Right cardiac atrium (tissue), 5 donors: ENCODE measurements at regions not wholly inside any gene's neighbourhood (a gene's known extent, or its start where the extent isn't known, plus 50 kb on each side); places are given as distances from the start of the nearest gene placed in this dataset.

ENCODE experiments used
- ATAC-seq, 2 donors: fragments of 200-7000 bp; cut with Tn5 transposase; one replicate each; pipeline versions ENCODE4 v1.8.0 to v1.9.1; 2020; ENCODE audit warnings: moderate library complexity in 2 of 2, mild to moderate bottlenecking in 1 of 2
- DNase-seq, 3 donors: peaks; one replicate each; pipeline ENCODE4 v3.0.0-alpha.2; 2020
- H3K27ac ChIP-seq: one replicate; pipeline ENCODE4 v1.5.1; 2013; ENCODE audit warnings: mild to moderate bottlenecking, low read length, control low read depth, moderate library complexity
- H3K27me3 ChIP-seq: one replicate; pipeline ENCODE4 v1.6.1; 2013; ENCODE audit not compliant: control insufficient read depth, insufficient read depth
- H3K4me1 ChIP-seq: one replicate; pipeline ENCODE4 v1.6.1; 2013; ENCODE audit warnings: low read length; ENCODE audit not compliant: control insufficient read depth, insufficient read depth
- H3K4me3 ChIP-seq: one replicate; pipeline ENCODE4 v1.5.1; 2013; ENCODE audit warnings: low read length, control low read depth
- H3K9me3 ChIP-seq: one replicate; pipeline ENCODE4 v1.6.1; 2013; ENCODE audit warnings: low read length; ENCODE audit not compliant: control insufficient read depth
- WGBS: extraction: QIAGEN DNeasy Blood & Tissue Kit; methylation state at CpG from one replicate; pipeline ENCODE4 v1.1.7; 2013; 5-methylcytosine and 5-hydroxymethylcytosine counted together
- intact Hi-C, 4 donors: fragments of 100-400 bp; cut with DNase I; formaldehyde crosslinking; loops; one replicate each; pipeline versions ENCODE4 v1.11.0 to v1.14.0; 2022 to 2023
- donor health status: healthy with polysubstance abuse.
- donor health status: DM: no; HTN: yes; CAD: no.
- donor health status: DM: no; HTN: no; CAD: no.
- donor health status: DM: no; HTN: yes; CAD: no; lungs with severe emphysema.
- donor health status: DM: yes; HTN: yes; CAD: no.

DNA sequence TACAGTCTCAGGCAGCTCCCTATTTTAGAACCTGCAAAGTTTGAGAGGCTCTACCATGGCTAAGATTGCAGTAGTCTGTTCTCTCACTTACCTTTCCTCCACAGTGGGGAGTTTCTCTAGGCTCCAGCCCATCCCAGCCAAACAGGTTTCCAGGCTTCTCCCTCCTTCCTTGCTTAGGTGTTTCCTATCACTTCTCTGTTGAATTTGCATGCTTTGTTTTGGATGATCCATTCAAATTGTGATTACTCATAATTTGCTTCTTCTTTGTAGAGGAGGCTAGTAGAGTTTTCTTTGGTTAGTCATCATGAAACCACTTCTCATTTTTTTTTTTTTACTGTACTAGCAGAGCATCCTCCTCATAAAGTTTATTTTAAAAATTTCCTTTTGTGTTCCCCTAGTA lies 1242.2 kb upstream of the MIR17HG start:
- Histone ChIP-seq H3K4me1 (no peaks in the 10 kb centered on the region), H3K9me3 (no peaks in the 10 kb centered on the region), H3K4me3 (no peak overlapping the region), H3K27ac (no peak overlapping the region), H3K27me3 (no peaks in the 10 kb centered on the region)
- intact Hi-C loops = no loop called here
- ATAC-seq (no peak), DNase-seq (no peak)

DNA sequence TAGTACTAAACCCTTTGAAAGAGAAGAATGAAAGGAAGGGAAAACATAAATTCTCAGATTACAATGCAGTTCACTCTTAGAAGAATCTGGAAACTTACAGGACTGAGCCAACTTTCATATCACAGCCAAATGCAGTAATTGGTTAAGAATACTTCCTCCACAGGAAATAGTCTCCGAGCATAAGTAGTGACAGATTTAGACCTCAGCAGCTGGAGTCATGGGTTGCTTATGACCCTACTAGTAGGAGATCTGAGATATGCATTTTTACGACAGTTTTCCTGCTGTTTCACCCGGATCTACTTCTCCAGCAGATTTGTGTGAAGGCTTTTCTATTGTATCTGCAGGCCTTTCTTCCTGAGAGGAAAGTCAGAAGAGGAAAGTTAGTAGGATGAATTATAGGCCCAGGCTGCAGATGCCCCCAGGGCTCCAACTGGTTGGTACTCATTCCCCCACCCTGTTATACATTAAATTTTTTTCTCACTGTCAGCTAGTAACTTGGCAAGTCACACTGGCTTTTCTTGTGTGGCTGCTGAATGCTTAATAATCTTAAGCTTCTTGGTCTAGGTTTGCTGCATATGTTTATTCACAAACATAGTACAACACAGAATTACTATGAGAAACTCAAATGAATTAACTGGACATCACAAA lies 1241.5 kb upstream of the MIR17HG start:
- H3K27me3 ChIP-seq = no peaks in the 10 kb centered on the region
- no peak overlapping the region for H3K27ac ChIP-seq
- ATAC-seq (no peak), DNase-seq (no peak)
- no peaks in the 10 kb centered on the region for H3K4me1 ChIP-seq
- intact Hi-C loops = no loop called here
- no peaks in the 10 kb centered on the region for H3K9me3 ChIP-seq
- no peak overlapping the region for H3K4me3 ChIP-seq
- 15% methylated on average over 3 of the region's 3 CpGs for WGBS

DNA sequence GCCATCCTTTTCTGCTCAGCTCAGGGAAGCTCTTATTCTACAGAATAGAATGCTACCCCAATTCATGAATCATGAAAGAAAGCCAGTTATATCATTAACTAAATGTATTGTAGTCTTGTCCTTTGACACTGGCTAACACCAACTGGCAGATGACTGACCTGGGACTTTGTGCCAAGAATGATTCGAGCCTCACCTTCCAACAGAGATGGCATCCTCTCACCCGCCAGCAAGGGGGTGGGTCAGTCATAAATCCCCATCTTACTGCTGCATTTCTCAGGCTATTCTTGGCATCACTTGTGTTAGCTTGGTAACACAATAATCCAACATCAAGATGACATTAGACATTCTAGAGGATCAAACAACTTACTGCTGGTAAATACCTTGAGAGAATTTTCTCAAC lies 1239.8 kb upstream of the MIR17HG start:
- Histone ChIP-seq H3K27ac (no peak overlapping the region), H3K9me3 (no peaks in the 10 kb centered on the region), H3K27me3 (no peaks in the 10 kb centered on the region), H3K4me1 (no peaks in the 10 kb centered on the region), H3K4me3 (no peak overlapping the region)
- intact Hi-C loops = no loop called here
- ATAC-seq (no peak), DNase-seq (no peak)
- WGBS = 74% methylated on average over 2 of the region's 2 CpGs

DNA sequence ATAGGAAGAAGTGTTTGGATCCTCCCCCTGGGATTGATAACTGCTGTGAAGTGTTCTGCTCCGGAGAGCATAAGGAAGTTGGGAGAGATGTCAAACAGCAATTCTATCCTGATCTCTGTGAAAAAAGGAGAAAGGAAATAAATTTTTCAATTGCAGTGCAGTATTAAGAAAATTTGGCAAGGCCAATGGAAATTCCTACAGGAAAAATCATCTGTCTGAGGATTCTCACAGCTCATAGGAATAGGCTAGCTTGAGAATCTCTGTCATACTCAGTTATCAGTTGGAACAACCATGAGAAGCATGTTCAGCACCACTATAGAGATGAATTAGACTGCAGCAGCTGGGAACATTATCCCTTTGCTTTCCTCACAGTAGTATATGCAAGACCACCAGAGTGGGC lies 1238.9 kb upstream of the MIR17HG start:
- WGBS = 36% methylated on average over 1 of the region's 1 CpG
- H3K27ac ChIP-seq = no peak overlapping the region
- no peak overlapping the region for H3K4me3 ChIP-seq
- ATAC-seq = no peak
- H3K27me3 ChIP-seq = no peaks in the 10 kb centered on the region
- no peak for DNase-seq
- intact Hi-C loops = no loop called here
- H3K9me3 ChIP-seq = no peaks in the 10 kb centered on the region
- H3K4me1 ChIP-seq = no peaks in the 10 kb centered on the region

DNA sequence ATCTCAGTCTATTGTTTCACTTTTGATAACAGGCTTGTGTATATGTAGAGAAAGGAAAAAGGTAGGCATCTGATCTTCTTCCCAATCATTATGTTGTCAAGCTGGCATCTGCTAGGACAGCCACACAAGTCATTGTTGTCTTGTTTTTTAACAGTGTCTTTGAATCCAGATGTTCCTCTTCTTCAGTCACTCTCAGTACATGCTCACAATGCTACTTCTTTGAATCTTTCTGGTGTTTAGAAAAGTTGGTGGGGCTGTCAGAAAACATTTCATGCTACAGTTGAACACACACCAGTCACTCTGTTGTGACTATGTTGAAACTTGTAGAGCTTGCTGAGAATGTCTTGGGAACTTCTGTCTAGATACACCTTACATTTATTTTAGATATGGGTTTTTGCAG lies 1231.4 kb upstream of the MIR17HG start:
- H3K27me3 ChIP-seq = no peaks in the 10 kb centered on the region
- ATAC-seq = no peak
- H3K4me1 ChIP-seq = no peaks in the 10 kb centered on the region
- H3K9me3 ChIP-seq = no peaks in the 10 kb centered on the region
- H3K27ac ChIP-seq = no peak overlapping the region
- no peak for DNase-seq
- intact Hi-C loops = no loop called here
- no peak overlapping the region for H3K4me3 ChIP-seq

DNA sequence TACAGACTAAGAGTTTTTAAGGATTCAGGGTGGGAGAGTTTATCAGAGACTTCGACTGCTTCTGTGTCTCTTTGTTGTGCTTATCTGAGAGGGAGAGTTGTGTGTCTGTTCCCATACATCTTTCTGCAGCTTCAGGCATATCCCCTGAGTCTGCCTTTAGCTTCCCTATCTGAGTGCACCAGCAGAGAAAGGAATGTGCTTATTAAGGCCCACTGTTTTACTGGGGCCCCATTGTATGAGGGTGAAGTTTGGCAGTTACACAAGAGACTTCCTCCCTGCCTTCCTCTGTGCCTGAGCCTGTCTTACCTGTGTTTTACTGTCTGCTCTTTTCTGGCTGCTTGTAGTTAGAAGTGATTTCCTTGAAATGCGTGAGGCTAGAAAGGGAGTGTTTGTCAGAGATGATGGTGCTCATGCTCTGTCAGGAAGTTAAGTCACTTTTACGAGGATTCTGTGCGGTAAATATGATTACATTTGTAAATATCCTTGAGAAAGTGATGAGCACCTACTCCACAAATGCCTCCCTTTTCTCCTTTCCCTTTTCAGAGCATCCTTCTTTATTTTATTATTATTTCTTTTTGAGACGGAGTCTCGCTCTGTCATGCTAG lies 1228.9 kb upstream of the MIR17HG start:
- Histone ChIP-seq H3K9me3 (no peaks in the 10 kb centered on the region), H3K27ac (no peak overlapping the region), H3K4me1 (no peaks in the 10 kb centered on the region), H3K4me3 (no peak overlapping the region), H3K27me3 (no peaks in the 10 kb centered on the region)
- no peak for DNase-seq
- WGBS = 72% methylated on average over 6 of the region's 6 CpGs
- intact Hi-C loops = no loop called here
- ATAC-seq = no peak

DNA sequence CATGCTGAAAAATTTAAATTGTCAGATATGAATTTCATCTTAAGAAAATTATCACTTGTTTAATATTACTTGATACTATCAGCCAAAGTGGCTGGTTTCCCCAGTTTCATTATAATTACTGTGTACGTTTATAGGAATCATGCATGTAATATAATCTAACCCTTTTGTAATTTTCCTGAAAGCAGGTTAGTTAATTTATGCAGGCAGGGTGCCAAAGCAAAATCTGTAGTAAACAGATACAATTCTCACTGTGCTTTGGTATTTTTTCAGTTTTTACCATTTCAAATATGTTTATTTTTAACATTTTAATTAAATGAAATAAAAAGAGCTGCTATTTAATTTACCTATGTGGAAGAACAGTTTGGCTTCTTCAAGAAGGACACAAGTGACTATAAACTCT lies 1227.5 kb upstream of the MIR17HG start:
- WGBS = 76% methylated on average over 1 of the region's 1 CpG
- H3K27me3 ChIP-seq = no peaks in the 10 kb centered on the region
- DNase-seq = no peak
- H3K4me1 ChIP-seq = no peaks in the 10 kb centered on the region
- H3K27ac ChIP-seq = no peak overlapping the region
- ATAC-seq = no peak
- intact Hi-C loops = no loop called here
- no peaks in the 10 kb centered on the region for H3K9me3 ChIP-seq
- no peak overlapping the region for H3K4me3 ChIP-seq

DNA sequence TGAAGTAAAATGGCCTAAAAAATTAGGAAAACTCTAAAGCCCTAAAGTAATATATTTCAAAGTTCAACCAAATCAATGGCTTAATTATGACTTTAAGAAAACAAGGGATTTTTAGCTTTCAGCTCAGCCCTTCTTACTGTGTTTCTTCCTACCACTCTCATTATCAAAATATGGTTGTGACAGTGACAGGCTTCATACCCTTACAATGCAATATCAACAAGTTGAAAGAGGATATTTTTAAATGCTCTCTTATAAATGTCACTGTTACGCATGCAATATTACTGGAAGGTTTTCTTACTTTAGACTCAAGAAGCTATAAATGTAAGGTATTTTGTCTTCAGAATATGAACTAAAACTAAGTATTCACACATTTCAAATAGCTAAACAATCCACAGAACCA lies 1225.7 kb upstream of the MIR17HG start:
- Histone ChIP-seq H3K4me3 (no peak overlapping the region), H3K27ac (no peak overlapping the region), H3K9me3 (no peaks in the 10 kb centered on the region), H3K27me3 (no peaks in the 10 kb centered on the region), H3K4me1 (no peaks in the 10 kb centered on the region)
- 71% methylated on average over 1 of the region's 1 CpG for WGBS
- no peak for ATAC-seq
- DNase-seq = no peak
- intact Hi-C loops = no loop called here

DNA sequence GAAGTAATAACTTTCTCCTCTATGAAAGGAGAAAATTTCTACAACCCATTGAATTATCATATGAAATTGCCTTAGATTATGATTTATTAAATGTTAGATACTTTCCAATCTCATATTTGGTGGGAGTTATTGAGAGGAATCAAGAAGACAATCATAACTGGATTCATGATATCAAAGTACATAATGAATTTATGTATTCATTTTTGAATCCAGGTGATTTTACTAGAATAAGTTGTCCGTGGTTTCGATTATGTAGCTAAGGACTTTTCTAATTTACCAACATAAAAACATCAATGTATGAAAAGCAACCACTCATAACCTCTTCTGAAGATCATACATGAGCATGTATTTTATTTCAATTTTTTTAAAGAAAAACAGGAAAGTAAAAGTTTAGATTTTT lies 1225.0 kb upstream of the MIR17HG start:
- H3K27me3 ChIP-seq = no peaks in the 10 kb centered on the region
- no peaks in the 10 kb centered on the region for H3K9me3 ChIP-seq
- no peak overlapping the region for H3K4me3 ChIP-seq
- ATAC-seq (no peak), DNase-seq (no peak)
- H3K4me1 ChIP-seq = no peaks in the 10 kb centered on the region
- intact Hi-C loops = no loop called here
- 79% methylated on average over 2 of the region's 2 CpGs for WGBS
- no peak overlapping the region for H3K27ac ChIP-seq

DNA sequence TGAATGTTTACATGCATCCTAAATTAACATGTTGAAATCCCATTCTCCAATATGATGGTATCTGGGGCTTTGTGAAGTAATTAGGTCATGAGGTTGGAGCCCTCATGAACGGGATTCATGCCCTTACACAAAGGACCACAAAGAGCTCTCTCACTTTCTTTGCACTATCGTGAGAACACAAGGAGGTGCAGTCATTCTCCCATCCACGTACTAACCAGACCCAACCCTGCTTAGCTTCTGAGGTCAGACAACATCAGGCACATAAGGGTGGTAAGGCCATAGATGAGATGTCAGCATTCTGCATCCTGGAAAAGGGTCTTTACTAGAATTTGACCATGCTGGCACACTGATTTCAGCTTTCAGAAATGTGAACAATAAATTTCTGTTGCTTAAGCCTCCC lies 1211.9 kb upstream of the MIR17HG start:
- Histone ChIP-seq H3K4me1 (no peaks in the 10 kb centered on the region), H3K4me3 (no peak overlapping the region), H3K27ac (no peak overlapping the region), H3K9me3 (no peaks in the 10 kb centered on the region), H3K27me3 (no peaks in the 10 kb centered on the region)
- DNase-seq (no peak), ATAC-seq (no peak)
- intact Hi-C loops = no loop called here
- whole genome bisulfite sequencing = 71% methylated on average over 3 of the region's 3 CpGs

DNA sequence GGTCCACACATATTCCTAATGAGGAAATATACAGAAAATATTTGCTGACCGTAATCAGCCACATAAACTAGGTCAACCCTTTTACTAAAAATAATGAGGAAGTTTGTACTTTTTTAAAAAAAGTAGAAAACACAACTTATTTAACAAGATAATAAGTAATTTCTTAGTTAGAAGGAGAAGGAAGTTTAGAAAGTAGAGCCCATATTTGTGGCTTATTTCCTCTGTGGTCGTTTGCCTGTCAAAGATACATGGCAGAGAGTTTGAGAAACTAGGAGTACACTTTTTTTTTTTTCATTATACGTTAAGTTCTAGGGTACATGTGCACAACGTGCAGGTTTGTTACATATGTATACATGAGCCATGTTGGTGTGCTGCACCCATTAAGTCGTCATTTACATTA lies 1205.2 kb upstream of the MIR17HG start:
- no peak for DNase-seq
- Histone ChIP-seq H3K9me3 (no peaks in the 10 kb centered on the region), H3K4me3 (no peak overlapping the region), H3K4me1 (no peaks in the 10 kb centered on the region), H3K27me3 (no peaks in the 10 kb centered on the region), H3K27ac (no peak overlapping the region)
- intact Hi-C loops = no loop called here
- 71% methylated on average over 5 of the region's 5 CpGs for WGBS
- ATAC-seq = no peak
